ENCODE measurements at regions not wholly inside any gene's neighbourhood (a gene's known extent, or its start where the extent isn't known, plus 50 kb on each side); places are given as distances from the start of the nearest gene placed in this dataset.

- TF ChIP-seq CTCF (IDR thresholded peaks at IDR 0.05; ENCODE audit: low read depth, low read length): no peak
- no peak overlapping the region for H3K4me3 ChIP-seq (ENCODE audit: low read depth, low read length)
- in situ Hi-C loops (cut with HindIII; ENCODE audit: low sequenced_read_pairs): no loop called here
- no peak for DNase-seq (ENCODE audit: low read depth, low spot score)
These were observed 58.6 kb downstream of the TMEM17 start for GRCh38 chr2:62447411-62447810.

- no peak for DNase-seq (ENCODE audit: low read depth, low spot score)
- in situ Hi-C loops (cut with HindIII; ENCODE audit: low sequenced_read_pairs): no loop called here
- TF ChIP-seq CTCF (IDR thresholded peaks at IDR 0.05; ENCODE audit: low read depth, low read length): no peak
These were observed 59.5 kb downstream of the TMEM17 start for GRCh38 chr2:62446491-62446890.

GRCh38 chr2:62443886-62444285, 62.1 kb downstream of the TMEM17 start:
- no peak for DNase-seq (ENCODE audit: low read depth, low spot score)
- in situ Hi-C loops (cut with HindIII; ENCODE audit: low sequenced_read_pairs): no loop called here
- no peak for TF ChIP-seq CTCF (IDR thresholded peaks at IDR 0.05; ENCODE audit: low read depth, low read length)
- H3K4me3 ChIP-seq (ENCODE audit: low read depth, low read length): no peak overlapping the region

More at GRCh38 chr2:62446491-62446890, 59.5 kb downstream of the TMEM17 start:
- no peak overlapping the region for H3K4me3 ChIP-seq (ENCODE audit: low read depth, low read length)

GRCh38 chr2:62443471-62443870, 62.5 kb downstream of the TMEM17 start:
- no peak for TF ChIP-seq CTCF (IDR thresholded peaks at IDR 0.05; ENCODE audit: low read depth, low read length)
- in situ Hi-C loops (cut with HindIII; ENCODE audit: low sequenced_read_pairs): no loop called here
- no peak for DNase-seq (ENCODE audit: low read depth, low spot score)
- H3K4me3 ChIP-seq (ENCODE audit: low read depth, low read length): no peak overlapping the region

GRCh38 chr2:62441824-62442223, 64.2 kb downstream of the TMEM17 start:
- no peak overlapping the region for H3K4me3 ChIP-seq (ENCODE audit: low read depth, low read length)
- no peak for TF ChIP-seq CTCF (IDR thresholded peaks at IDR 0.05; ENCODE audit: low read depth, low read length)
- no peak for DNase-seq (ENCODE audit: low read depth, low spot score)
- in situ Hi-C loops (cut with HindIII; ENCODE audit: low sequenced_read_pairs): no loop called here

- no peak overlapping the region for H3K4me3 ChIP-seq (ENCODE audit: low read depth, low read length)
- TF ChIP-seq CTCF (IDR thresholded peaks at IDR 0.05; ENCODE audit: low read depth, low read length): no peak
- no peak for DNase-seq (ENCODE audit: low read depth, low spot score)
- in situ Hi-C loops (cut with HindIII; ENCODE audit: low sequenced_read_pairs): no loop called here
These were observed 64.6 kb downstream of the TMEM17 start for GRCh38 chr2:62441421-62441820.

All from astrocyte of the spinal cord (primary cell).